AML-193 (cell line): ENCODE measurements at regions not wholly inside any gene's neighbourhood (a gene's known extent, or its start where the extent isn't known, plus 50 kb on each side); places are given as distances from the start of the nearest gene placed in this dataset.
"Not testable (repeated sequence)": the region's sequence is repeated elsewhere in the genome, so short reads cannot be mapped to it uniquely, and the experiment has no call there.

Source experiments
- DNase-seq, 2 experiments: peaks; one replicate each; lab custom pipeline; 2025; lab: John Stamatoyannopoulos, UW

GRCh38 chr9:86488345-86488744 lies 134.1 kb upstream of the TUT7 start:
- no peak for DNase-seq

- DNase-seq = no peak
Observed at GRCh38 chr9:86487838-86488233, 133.6 kb upstream of the TUT7 start.

GRCh38 chr9:86486891-86487837 lies 133.0 kb upstream of the TUT7 start:
- peak; percentile 14 to 57 for DNase-seq

- no peak for DNase-seq
Observed at GRCh38 chr9:86485359-86485758, 131.1 kb upstream of the TUT7 start.

- DNase-seq = no peak
Observed at GRCh38 chr9:86483496-86483895, 129.3 kb upstream of the TUT7 start.

- DNase-seq = no peak
Observed at GRCh38 chr9:86481466-86481865, 127.3 kb upstream of the TUT7 start.

- DNase-seq = not testable (repeated sequence)
Observed at GRCh38 chr9:86475255-86475654, 121.0 kb upstream of the TUT7 start.

GRCh38 chr9:86471171-86471815 lies 117.1 kb upstream of the TUT7 start:
- DNase-seq = no peak

GRCh38 chr9:86470326-86470725 lies 116.1 kb upstream of the TUT7 start:
- DNase-seq = no peak

- no peak for DNase-seq
Observed at GRCh38 chr9:86469476-86470250, 115.5 kb upstream of the TUT7 start.

GRCh38 chr9:86464242-86464641 lies 110.0 kb upstream of the TUT7 start:
- no peak for DNase-seq

- no peak for DNase-seq
Observed at GRCh38 chr9:86460216-86461002, 106.2 kb upstream of the TUT7 start.

GRCh38 chr9:86459599-86460155 lies 105.5 kb upstream of the TUT7 start:
- DNase-seq = no peak

- no peak for DNase-seq
Observed at GRCh38 chr9:86459191-86459590, 105.0 kb upstream of the TUT7 start.

GRCh38 chr9:86458191-86458855 lies 104.1 kb upstream of the TUT7 start:
- DNase-seq = no peak

GRCh38 chr9:86456416-86456815 lies 102.2 kb upstream of the TUT7 start:
- no peak for DNase-seq

- no peak for DNase-seq
Observed at GRCh38 chr9:86454701-86455615, 100.7 kb upstream of the TUT7 start.

GRCh38 chr9:86452201-86452828 lies 98.1 kb upstream of the TUT7 start:
- no peak for DNase-seq

- DNase-seq = no peak
Observed at GRCh38 chr9:86449246-86449645, 95.0 kb upstream of the TUT7 start.
